Endodermal cell (in vitro differentiated cells): ENCODE measurements at regions not wholly inside any gene's neighbourhood (a gene's known extent, or its start where the extent isn't known, plus 50 kb on each side); places are given as distances from the start of the nearest gene placed in this dataset.

Source experiments
- DNase-seq: peaks from one replicate; pipeline ENCODE4 v3.0.0-alpha.2; 2017
- H3K27ac ChIP-seq: 2 replicates; pipeline ENCODE4 v1.5.1; 2013; ENCODE audit warnings: mild to moderate bottlenecking, low read depth, low read length, moderate library complexity
- H3K27me3 ChIP-seq: 2 replicates; pipeline ENCODE4 v1.6.1; 2013; ENCODE audit warnings: mild to moderate bottlenecking, low read length, moderate library complexity; ENCODE audit not compliant: insufficient read depth, control insufficient read depth, poor library complexity, severe bottlenecking
- H3K36me3 ChIP-seq: 2 replicates; pipeline ENCODE4 v1.7.0; 2013; ENCODE audit warnings: mild to moderate bottlenecking, low read length, moderate library complexity; ENCODE audit not compliant: control insufficient read depth, insufficient read depth
- H3K4me1 ChIP-seq: one replicate; pipeline ENCODE4 v1.7.0; 2013; ENCODE audit warnings: low read length; ENCODE audit not compliant: control insufficient read depth, insufficient read depth
- H3K4me3 ChIP-seq: 2 replicates; pipeline ENCODE4 v1.5.1; 2013; ENCODE audit warnings: mild to moderate bottlenecking, low read length, moderate library complexity
- H3K9ac ChIP-seq: 2 replicates; pipeline ENCODE4 v1.6.1; 2013; ENCODE audit warnings: mild to moderate bottlenecking, low read length, moderate library complexity; ENCODE audit not compliant: poor library complexity, severe bottlenecking; ENCODE audit errors: extremely low read depth
- H3K9me3 ChIP-seq: 2 replicates; pipeline ENCODE4 v1.6.1; 2013; ENCODE audit warnings: mild to moderate bottlenecking, low read length, moderate library complexity; ENCODE audit not compliant: control insufficient read depth
- H3K27ac Mint-ChIP-seq: 2 replicates; pipeline ENCODE4 v1.8.0; 2020; ENCODE audit warnings: mixed read lengths
- H3K27me3 Mint-ChIP-seq: 2 replicates; pipeline ENCODE4 v1.8.0; 2021; ENCODE audit warnings: mild to moderate bottlenecking, mixed read lengths; ENCODE audit not compliant: insufficient read depth
- H3K36me3 Mint-ChIP-seq: 2 replicates; pipeline ENCODE4 v1.8.0; 2020; ENCODE audit warnings: low read depth, mixed read lengths
- H3K4me1 Mint-ChIP-seq: 2 replicates; pipeline ENCODE4 v1.8.0; 2020; ENCODE audit warnings: mixed read lengths
- H3K4me3 Mint-ChIP-seq: 2 replicates; pipeline ENCODE4 v1.8.0; 2020; ENCODE audit warnings: mild to moderate bottlenecking, moderate library complexity, mixed read lengths
- H3K9me3 Mint-ChIP-seq: 2 replicates; pipeline ENCODE4 v1.8.0; 2020; ENCODE audit warnings: mild to moderate bottlenecking, mixed read lengths
- CTCF ChIP-seq: fragments of 200-600 bp; sonication (generic); conservative IDR thresholded peaks from 2 replicates; pipeline ENCODE4 v1.5.0; 2021; ENCODE audit warnings: antibody characterized with exemption, mild to moderate bottlenecking
- WGBS, 2 experiments: methylation state at CpG; one replicate each; pipeline versions ENCODE4 v1.1.5 to v1.1.7; 2013; ENCODE audit warnings: missing lambda C conversion rate in 2 of 2, mixed read lengths in 1 of 2; ENCODE audit not compliant: insufficient coverage in 1 of 2, insufficient read length in 1 of 2; 5-methylcytosine and 5-hydroxymethylcytosine counted together

- no peak overlapping the region for H3K9ac ChIP-seq
- Mint-ChIP-seq H3K27me3 (peaks cover 2% of the 10 kb centered on the region), H3K36me3 (no peaks in the 10 kb centered on the region), H3K27ac (no peak overlapping the region), H3K9me3 (no peaks in the 10 kb centered on the region), H3K4me3 (no peak overlapping the region), H3K4me1 (no peaks in the 10 kb centered on the region)
- H3K27ac ChIP-seq: no peak overlapping the region
- H3K36me3 ChIP-seq: no peaks in the 10 kb centered on the region
- no peaks in the 10 kb centered on the region for H3K27me3 ChIP-seq
- DNase-seq: no peak
- H3K9me3 ChIP-seq: no peaks in the 10 kb centered on the region
- H3K4me1 ChIP-seq: no peaks in the 10 kb centered on the region
- no peak for TF ChIP-seq CTCF
- 94 to 98% methylated on average over 5 to 7 of the region's 7 CpGs for WGBS, 2 experiments
- H3K4me3 ChIP-seq: no peak overlapping the region
Measured at GRCh38 chr5:10120934-10121333, 128.8 kb downstream of the ATPSCKMT start.

GRCh38 chr5:10118150-10118549, 131.5 kb downstream of the ATPSCKMT start:
- no peak overlapping the region for H3K4me3 ChIP-seq
- no peaks in the 10 kb centered on the region for H3K36me3 ChIP-seq
- Mint-ChIP-seq H3K4me3 (no peak overlapping the region), H3K36me3 (no peaks in the 10 kb centered on the region), H3K9me3 (peaks cover 2% of the 10 kb centered on the region), H3K4me1 (no peaks in the 10 kb centered on the region), H3K27me3 (peaks cover 2% of the 10 kb centered on the region), H3K27ac (no peak overlapping the region)
- no peaks in the 10 kb centered on the region for H3K27me3 ChIP-seq
- H3K4me1 ChIP-seq: no peaks in the 10 kb centered on the region
- H3K9ac ChIP-seq: no peak overlapping the region
- DNase-seq: no peak
- TF ChIP-seq CTCF: no peak
- no peaks in the 10 kb centered on the region for H3K9me3 ChIP-seq
- H3K27ac ChIP-seq: no peak overlapping the region

- peaks cover 2% of the 10 kb centered on the region for H3K9me3 Mint-ChIP-seq
- H3K27me3 ChIP-seq: no peaks in the 10 kb centered on the region
Measured at GRCh38 chr5:10116594-10116993, 133.1 kb downstream of the ATPSCKMT start.

More at GRCh38 chr5:10116594-10116993, 133.1 kb downstream of the ATPSCKMT start:
- no peak overlapping the region for H3K27ac ChIP-seq
- no peak overlapping the region for H3K4me3 ChIP-seq
- no peak overlapping the region for H3K9ac ChIP-seq
- H3K4me1 ChIP-seq: no peaks in the 10 kb centered on the region
- no peaks in the 10 kb centered on the region for H3K4me1 Mint-ChIP-seq
- no peaks in the 10 kb centered on the region for H3K36me3 Mint-ChIP-seq
- peaks cover 2% of the 10 kb centered on the region for H3K27me3 Mint-ChIP-seq
- no peak overlapping the region for H3K27ac Mint-ChIP-seq
- no peak for TF ChIP-seq CTCF
- H3K36me3 ChIP-seq: no peaks in the 10 kb centered on the region
- no peaks in the 10 kb centered on the region for H3K9me3 ChIP-seq
- no peak for DNase-seq
- no peak overlapping the region for H3K4me3 Mint-ChIP-seq
